ENCODE measurements at regions not wholly inside any gene's neighbourhood (a gene's known extent, or its start where the extent isn't known, plus 50 kb on each side); places are given as distances from the start of the nearest gene placed in this dataset.

- TF ChIP-seq CTCF (conservative IDR thresholded peaks at IDR 0.05 in 1 of 2, IDR thresholded peaks at IDR 0.05 in 1 of 2; ENCODE audit: low read depth in 1 of 2, low read length in 2 of 2), result no peak
- no peak for TF ChIP-seq EZH2 (IDR thresholded peaks at IDR 0.05; ENCODE audit: low read length, missing control alignments)
These were observed 187.3 kb upstream of the B3GAT1 start for GRCh38 chr11:134599299-134599771.
